OCI-LY1 (cell line): ENCODE measurements at regions not wholly inside any gene's neighbourhood (a gene's known extent, or its start where the extent isn't known, plus 50 kb on each side); places are given as distances from the start of the nearest gene placed in this dataset.

ENCODE experiments used
- H2AFZ ChIP-seq: fragments of 200-600 bp; sonication (generic), shearing (Covaris generic); 2 replicates; pipeline ENCODE4 v1.6.0; 2014; ENCODE audit warnings: antibody characterized with exemption, mild to moderate bottlenecking, low read length
- H3F3A ChIP-seq: fragments of 200-600 bp; sonication (generic), shearing (Covaris generic); 2 replicates; pipeline ENCODE4 v1.6.0; 2014; ENCODE audit warnings: mild to moderate bottlenecking, antibody characterized with exemption, low read length, moderate library complexity; ENCODE audit not compliant: insufficient read depth
- H3K27ac ChIP-seq: fragments of 200-600 bp; sonication (generic); 2 replicates; pipeline ENCODE4 v1.5.1; 2014; ENCODE audit warnings: low read length, mixed run types, mild to moderate bottlenecking, low read depth; ENCODE audit not compliant: poor library complexity, severe bottlenecking
- H3K27me3 ChIP-seq: fragments of 200-600 bp; sonication (generic); 2 replicates; pipeline ENCODE4 v1.6.0; 2014; ENCODE audit warnings: antibody characterized with exemption, mild to moderate bottlenecking, low read length, moderate library complexity; ENCODE audit not compliant: insufficient read depth
- H3K36me3 ChIP-seq: fragments of 200-600 bp; sonication (generic); 2 replicates; pipeline ENCODE4 v1.6.1; 2014; ENCODE audit warnings: mild to moderate bottlenecking, antibody characterized with exemption, low read length, moderate library complexity, mixed read lengths; ENCODE audit not compliant: insufficient read depth
- H3K4me1 ChIP-seq: fragments of 200-600 bp; sonication (generic); 2 replicates; pipeline ENCODE4 v1.5.1; 2014; ENCODE audit warnings: mild to moderate bottlenecking, low read length, moderate library complexity; ENCODE audit not compliant: insufficient read depth, severe bottlenecking
- H3K4me2 ChIP-seq: fragments of 200-600 bp; sonication (generic), shearing (Covaris generic); 2 replicates; pipeline ENCODE4 v1.6.1; 2014; ENCODE audit warnings: low read length
- H3K4me3 ChIP-seq: fragments of 200-600 bp; sonication (generic); 2 replicates; pipeline ENCODE4 v1.5.1; 2014; ENCODE audit warnings: low read length, low read depth, mild to moderate bottlenecking, mixed read lengths; ENCODE audit not compliant: poor library complexity, severe bottlenecking
- H3K79me2 ChIP-seq: fragments of 200-600 bp; shearing (Covaris generic); 2 replicates; pipeline ENCODE4 v1.6.1; 2016; ENCODE audit warnings: mixed run types, low read length, mixed read lengths; ENCODE audit not compliant: insufficient read depth
- H3K9ac ChIP-seq: fragments of 200-600 bp; sonication (generic), shearing (Covaris generic); 2 replicates; pipeline ENCODE4 v1.6.1; 2014; ENCODE audit warnings: mild to moderate bottlenecking, low read length, mixed read lengths
- H3K9me2 ChIP-seq: fragments of 200-600 bp; sonication (generic), shearing (Covaris generic); 2 replicates; pipeline ENCODE4 v1.6.1; 2014; ENCODE audit warnings: low read depth, mild to moderate bottlenecking, low read length, mixed read lengths
- H3K9me3 ChIP-seq: fragments of 200-600 bp; shearing (Covaris generic); 2 replicates; pipeline ENCODE4 v1.6.1; 2014; ENCODE audit warnings: low read length, mixed read lengths
- H4K20me1 ChIP-seq: fragments of 200-600 bp; sonication (generic), shearing (Covaris generic); 2 replicates; pipeline ENCODE4 v1.6.0; 2016; ENCODE audit warnings: mild to moderate bottlenecking, low read length; ENCODE audit not compliant: insufficient read depth
- EZH2 ChIP-seq: fragments of 200-600 bp; sonication (generic), shearing (Covaris generic); IDR thresholded peaks from 2 replicates; pipeline ENCODE4 v1.8.0; 2017; ENCODE audit warnings: borderline replicate concordance, mixed run types, mild to moderate bottlenecking, antibody characterized with exemption, low read length, moderate library complexity, mixed read lengths
- TF ChIP-seq, protein P1 (sequence below): fragments of 200-600 bp; sonication (generic), shearing (Covaris generic); IDR thresholded peaks from 2 replicates; pipeline ENCODE4 v1.5.1; 2017; ENCODE audit warnings: mild to moderate bottlenecking, antibody characterized with exemption, low read length, moderate library complexity, mixed read lengths

DNA sequence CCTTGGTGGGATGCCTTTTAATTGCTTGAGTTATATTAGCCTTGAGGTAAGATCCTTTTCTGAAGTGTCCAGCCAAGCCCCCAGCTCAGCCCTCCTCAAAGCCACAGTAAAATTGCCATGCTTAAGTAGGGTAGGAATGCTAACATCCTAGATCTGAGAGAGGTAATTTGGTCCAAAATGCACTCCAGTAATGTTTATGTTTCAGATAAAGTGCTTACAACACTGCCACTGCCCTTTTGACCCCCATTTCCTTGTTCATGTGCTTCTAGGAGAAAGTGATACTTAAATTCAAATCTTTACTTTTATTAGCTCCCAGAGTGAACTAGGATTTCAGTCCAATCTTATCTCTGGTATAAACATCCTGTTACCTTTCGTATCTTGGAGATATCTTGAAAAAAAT is 318.0 kb downstream of the BMP2 start:
- H3K27me3 ChIP-seq: no peaks in the 10 kb centered on the region
- H3K4me1 ChIP-seq: no peaks in the 10 kb centered on the region
- no peak overlapping the region for H3K27ac ChIP-seq
- no peaks in the 10 kb centered on the region for H4K20me1 ChIP-seq
- H3K9me2 ChIP-seq: no peaks in the 10 kb centered on the region
- H3K36me3 ChIP-seq: no peaks in the 10 kb centered on the region
- no peaks in the 10 kb centered on the region for H3K79me2 ChIP-seq
- H3K4me2 ChIP-seq: no peak overlapping the region
- H3K9me3 ChIP-seq: no peaks in the 10 kb centered on the region
- H2AFZ ChIP-seq: no peak overlapping the region
- no peak for TF ChIP-seq EZH2
- TF ChIP-seq, protein P1, sequence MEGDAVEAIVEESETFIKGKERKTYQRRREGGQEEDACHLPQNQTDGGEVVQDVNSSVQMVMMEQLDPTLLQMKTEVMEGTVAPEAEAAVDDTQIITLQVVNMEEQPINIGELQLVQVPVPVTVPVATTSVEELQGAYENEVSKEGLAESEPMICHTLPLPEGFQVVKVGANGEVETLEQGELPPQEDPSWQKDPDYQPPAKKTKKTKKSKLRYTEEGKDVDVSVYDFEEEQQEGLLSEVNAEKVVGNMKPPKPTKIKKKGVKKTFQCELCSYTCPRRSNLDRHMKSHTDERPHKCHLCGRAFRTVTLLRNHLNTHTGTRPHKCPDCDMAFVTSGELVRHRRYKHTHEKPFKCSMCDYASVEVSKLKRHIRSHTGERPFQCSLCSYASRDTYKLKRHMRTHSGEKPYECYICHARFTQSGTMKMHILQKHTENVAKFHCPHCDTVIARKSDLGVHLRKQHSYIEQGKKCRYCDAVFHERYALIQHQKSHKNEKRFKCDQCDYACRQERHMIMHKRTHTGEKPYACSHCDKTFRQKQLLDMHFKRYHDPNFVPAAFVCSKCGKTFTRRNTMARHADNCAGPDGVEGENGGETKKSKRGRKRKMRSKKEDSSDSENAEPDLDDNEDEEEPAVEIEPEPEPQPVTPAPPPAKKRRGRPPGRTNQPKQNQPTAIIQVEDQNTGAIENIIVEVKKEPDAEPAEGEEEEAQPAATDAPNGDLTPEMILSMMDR: no peak
- no peaks in the 10 kb centered on the region for H3F3A ChIP-seq
- no peak overlapping the region for H3K4me3 ChIP-seq
- H3K9ac ChIP-seq: no peak overlapping the region

DNA sequence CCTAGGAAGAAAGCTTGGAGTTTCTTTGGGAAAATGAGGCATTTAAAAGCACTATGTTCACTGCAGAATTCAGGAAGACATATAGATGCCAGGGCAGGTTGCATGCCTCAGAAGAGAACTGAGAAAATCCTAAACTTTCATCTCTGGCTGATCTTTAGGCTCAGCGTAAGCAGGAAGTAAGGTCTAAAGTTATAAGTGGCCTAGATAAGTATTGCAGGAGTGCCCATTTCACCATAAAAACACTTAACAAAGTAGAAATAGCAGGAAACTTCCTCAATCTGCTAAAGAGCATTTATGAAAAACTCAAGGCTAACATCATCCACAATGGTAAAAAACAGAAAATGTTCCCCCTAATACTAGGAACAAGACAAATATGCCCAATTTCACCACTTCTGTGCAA is 320.3 kb downstream of the BMP2 start:
- H3K36me3 ChIP-seq: no peaks in the 10 kb centered on the region
- H3K27me3 ChIP-seq: no peaks in the 10 kb centered on the region
- H3F3A ChIP-seq: no peaks in the 10 kb centered on the region
- H3K9ac ChIP-seq: no peak overlapping the region
- H3K4me1 ChIP-seq: no peaks in the 10 kb centered on the region
- H2AFZ ChIP-seq: no peak overlapping the region
- no peaks in the 10 kb centered on the region for H3K9me2 ChIP-seq
- no peaks in the 10 kb centered on the region for H3K79me2 ChIP-seq
- H4K20me1 ChIP-seq: no peaks in the 10 kb centered on the region
- no peak overlapping the region for H3K4me2 ChIP-seq
- no peaks in the 10 kb centered on the region for H3K9me3 ChIP-seq
- H3K4me3 ChIP-seq: no peak overlapping the region
- TF ChIP-seq EZH2: no peak
- no peak overlapping the region for H3K27ac ChIP-seq

DNA sequence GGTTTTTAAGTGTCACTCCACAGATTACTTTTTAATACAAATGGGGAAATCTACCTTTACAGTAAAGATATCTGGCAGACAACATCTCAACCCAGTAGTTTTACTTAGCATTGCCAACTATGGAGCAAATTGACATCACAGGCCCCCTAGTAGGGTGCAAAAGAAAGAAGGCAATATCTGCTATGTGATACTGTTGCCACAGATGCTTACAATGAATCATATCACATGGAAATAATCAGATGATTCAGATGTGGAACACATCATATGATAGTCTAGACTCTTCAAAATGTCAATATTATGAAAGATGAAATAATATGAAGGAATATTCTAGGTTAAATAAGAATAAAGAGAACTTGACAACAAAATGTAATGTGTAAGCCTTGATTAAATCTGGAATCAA is 322.5 kb downstream of the BMP2 start:
- no peaks in the 10 kb centered on the region for H3K27me3 ChIP-seq
- H3K9me3 ChIP-seq: no peaks in the 10 kb centered on the region
- no peak overlapping the region for H3K9ac ChIP-seq
- H3K79me2 ChIP-seq: no peaks in the 10 kb centered on the region
- no peaks in the 10 kb centered on the region for H3K4me1 ChIP-seq
- H2AFZ ChIP-seq: no peak overlapping the region
- no peak overlapping the region for H3K4me2 ChIP-seq
- TF ChIP-seq, protein P1: no peak
- TF ChIP-seq EZH2: no peak
- no peaks in the 10 kb centered on the region for H4K20me1 ChIP-seq
- no peak overlapping the region for H3K27ac ChIP-seq
- no peaks in the 10 kb centered on the region for H3K36me3 ChIP-seq
- no peaks in the 10 kb centered on the region for H3F3A ChIP-seq
- no peaks in the 10 kb centered on the region for H3K9me2 ChIP-seq
- no peak overlapping the region for H3K4me3 ChIP-seq

DNA sequence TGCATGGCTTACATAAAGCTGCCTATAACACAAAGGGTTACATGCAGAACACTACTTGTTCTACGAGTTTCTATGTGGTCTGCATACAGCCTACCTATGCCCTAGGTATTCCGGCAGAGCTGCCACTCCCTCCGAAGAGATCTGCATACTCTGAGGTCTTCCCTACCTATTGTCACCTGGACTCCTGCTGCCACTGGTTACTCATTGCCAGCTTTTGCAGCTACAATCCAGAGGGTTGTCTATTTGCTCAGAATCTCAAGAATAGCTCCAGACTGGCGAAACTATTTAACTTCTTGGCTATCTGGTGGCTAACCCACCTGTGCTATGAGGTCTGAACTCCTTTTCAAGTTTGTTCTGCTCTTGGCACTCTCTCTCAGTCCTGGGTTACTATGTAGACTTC is 323.3 kb downstream of the BMP2 start:
- Histone ChIP-seq H3K27me3 (no peaks in the 10 kb centered on the region), H3K9ac (no peak overlapping the region), H3K36me3 (no peaks in the 10 kb centered on the region), H3K9me2 (no peaks in the 10 kb centered on the region), H3K4me1 (no peaks in the 10 kb centered on the region), H3K79me2 (no peaks in the 10 kb centered on the region), H2AFZ (no peak overlapping the region), H3K9me3 (no peaks in the 10 kb centered on the region), H4K20me1 (no peaks in the 10 kb centered on the region), H3K4me2 (no peak overlapping the region), H3K4me3 (no peak overlapping the region), H3F3A (no peaks in the 10 kb centered on the region), H3K27ac (no peak overlapping the region)
- TF ChIP-seq, protein P1: no peak
- no peak for TF ChIP-seq EZH2
